PC-9 (cell line): ENCODE measurements at regions not wholly inside any gene's neighbourhood (a gene's known extent, or its start where the extent isn't known, plus 50 kb on each side); places are given as distances from the start of the nearest gene placed in this dataset.

ENCODE experiments used
- BruUV-seq: library from RNA; stranded (reverse); fragments of 400-500 nt; replicated peaks from 2 replicates; lab custom pipeline; 2021; lab: Mats Ljungman, UMichigan
- CTCF ChIA-PET: fragments of 300-600 bp; sonication (Branson Sonifier 250); formaldehyde crosslinking; loops from one replicate; lab custom pipeline; 2022; ENCODE audit warnings: antibody characterized with exemption; lab: Charles Lee
- POLR2A ChIA-PET: fragments of 300-600 bp; sonication (Branson Sonifier 250); formaldehyde crosslinking; loops from one replicate; lab custom pipeline; 2022; ENCODE audit warnings: antibody characterized with exemption; ENCODE audit not compliant: unreplicated experiment; lab: Charles Lee
- DNase-seq, 2 experiments: peaks; one replicate each; pipeline versions ENCODE4 v3.0.0 to v3.0.0-alpha.2; 2015 to 2022; ENCODE audit warnings: mixed read lengths in 1 of 2
- H2AFZ ChIP-seq: fragments of 200-600 bp; sonication (generic); 2 replicates; pipeline ENCODE4 v1.8.1; 2017; ENCODE audit warnings: antibody characterized with exemption
- H3F3A ChIP-seq: fragments of 200-600 bp; sonication (generic); 2 replicates; pipeline ENCODE4 v1.8.1; 2017; ENCODE audit warnings: antibody characterized with exemption, mild to moderate bottlenecking, low read depth; ENCODE audit not compliant: insufficient read depth
- H3K27ac ChIP-seq: fragments of 200-600 bp; sonication (generic); 2 replicates; pipeline ENCODE4 v1.6.1; 2016; ENCODE audit warnings: mixed run types
- H3K27me3 ChIP-seq: fragments of 200-600 bp; sonication (generic); 2 replicates; pipeline ENCODE4 v1.6.1; 2016; ENCODE audit warnings: low read depth, mixed run types; ENCODE audit not compliant: insufficient read depth
- H3K36me3 ChIP-seq: fragments of 200-600 bp; sonication (generic); 2 replicates; pipeline ENCODE4 v1.6.1; 2016; ENCODE audit warnings: low read depth, mixed run types
- H3K4me1 ChIP-seq: fragments of 200-600 bp; sonication (generic); replicated peaks from 2 replicates; pipeline ENCODE4 v1.6.1; 2016; ENCODE audit warnings: mixed run types; ENCODE audit not compliant: insufficient read depth
- H3K4me2 ChIP-seq: fragments of 200-600 bp; sonication (generic); 2 replicates; pipeline ENCODE4 v1.6.1; 2017; ENCODE audit warnings: mixed run types
- H3K4me3 ChIP-seq: fragments of 200-600 bp; sonication (generic); 2 replicates; pipeline ENCODE4 v1.6.1; 2016; ENCODE audit warnings: mixed run types
- H3K79me2 ChIP-seq: fragments of 200-600 bp; sonication (generic); 2 replicates; pipeline ENCODE4 v1.6.1; 2017; ENCODE audit warnings: low read depth, mixed run types
- H3K9me2 ChIP-seq: fragments of 200-600 bp; sonication (generic); 2 replicates; pipeline ENCODE4 v1.8.1; 2017; ENCODE audit warnings: mild to moderate bottlenecking; ENCODE audit not compliant: insufficient read depth
- H3K9me3 ChIP-seq: fragments of 200-600 bp; sonication (generic); 2 replicates; pipeline ENCODE4 v1.8.1; 2016; ENCODE audit warnings: low read depth; ENCODE audit not compliant: insufficient read depth
- H4K20me1 ChIP-seq: fragments of 200-600 bp; sonication (generic); 2 replicates; pipeline ENCODE4 v1.8.1; 2017; ENCODE audit not compliant: insufficient read depth
- EZH2 ChIP-seq: fragments of 200-600 bp; sonication (generic); IDR thresholded peaks from 2 replicates; pipeline ENCODE4 v1.8.0; 2017; ENCODE audit warnings: antibody characterized with exemption, low read depth
- intact Hi-C: fragments of 100-400 bp; cut with micrococcal nuclease; formaldehyde crosslinking; loops from one replicate; pipeline ENCODE4 v1.10.0; 2022; ENCODE audit not compliant: unreplicated experiment
- TF ChIP-seq, protein P1 (sequence below): fragments of 200-600 bp; sonication (generic); conservative IDR thresholded peaks from 2 replicates; pipeline ENCODE4 v1.6.1; 2017; ENCODE audit warnings: mixed run types, antibody characterized with exemption, mild to moderate bottlenecking, moderate library complexity

GRCh38 chr18:1466035-1466434 is 561.4 kb downstream of the ADCYAP1 start:
- Histone ChIP-seq H2AFZ (no peak overlapping the region), H3K9me2 (peaks cover 4% of the 10 kb centered on the region; the same call in 1 of the 2 replicates), H3K9me3 (no peaks in the 10 kb centered on the region), H3K27me3 (no peaks in the 10 kb centered on the region), H3K4me1 (no peaks in the 10 kb centered on the region), H3K79me2 (no peaks in the 10 kb centered on the region), H3K4me3 (no peak overlapping the region), H3K27ac (no peak overlapping the region), H4K20me1 (no peaks in the 10 kb centered on the region), H3K4me2 (no peak overlapping the region), H3K36me3 (no peaks in the 10 kb centered on the region), H3F3A (no peaks in the 10 kb centered on the region)
- TF ChIP-seq, protein P1, sequence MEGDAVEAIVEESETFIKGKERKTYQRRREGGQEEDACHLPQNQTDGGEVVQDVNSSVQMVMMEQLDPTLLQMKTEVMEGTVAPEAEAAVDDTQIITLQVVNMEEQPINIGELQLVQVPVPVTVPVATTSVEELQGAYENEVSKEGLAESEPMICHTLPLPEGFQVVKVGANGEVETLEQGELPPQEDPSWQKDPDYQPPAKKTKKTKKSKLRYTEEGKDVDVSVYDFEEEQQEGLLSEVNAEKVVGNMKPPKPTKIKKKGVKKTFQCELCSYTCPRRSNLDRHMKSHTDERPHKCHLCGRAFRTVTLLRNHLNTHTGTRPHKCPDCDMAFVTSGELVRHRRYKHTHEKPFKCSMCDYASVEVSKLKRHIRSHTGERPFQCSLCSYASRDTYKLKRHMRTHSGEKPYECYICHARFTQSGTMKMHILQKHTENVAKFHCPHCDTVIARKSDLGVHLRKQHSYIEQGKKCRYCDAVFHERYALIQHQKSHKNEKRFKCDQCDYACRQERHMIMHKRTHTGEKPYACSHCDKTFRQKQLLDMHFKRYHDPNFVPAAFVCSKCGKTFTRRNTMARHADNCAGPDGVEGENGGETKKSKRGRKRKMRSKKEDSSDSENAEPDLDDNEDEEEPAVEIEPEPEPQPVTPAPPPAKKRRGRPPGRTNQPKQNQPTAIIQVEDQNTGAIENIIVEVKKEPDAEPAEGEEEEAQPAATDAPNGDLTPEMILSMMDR: no peak
- no peak for TF ChIP-seq EZH2
- BruUV-seq: no TSS peak
- intact Hi-C loops: no loop called here
- CTCF ChIA-PET: no interaction called here
- POLR2A ChIA-PET: no interaction called here
- DNase-seq: no peak

GRCh38 chr18:1467461-1467964 is 562.8 kb downstream of the ADCYAP1 start:
- no TSS peak for BruUV-seq
- Histone ChIP-seq H3F3A (no peaks in the 10 kb centered on the region), H3K36me3 (no peaks in the 10 kb centered on the region), H3K9me3 (no peaks in the 10 kb centered on the region), H3K9me2 (peaks cover 4% of the 10 kb centered on the region; the same call in 1 of the 2 replicates), H3K4me2 (no peak overlapping the region), H2AFZ (no peak overlapping the region), H3K79me2 (no peaks in the 10 kb centered on the region), H3K27me3 (no peaks in the 10 kb centered on the region), H3K4me3 (no peak overlapping the region), H4K20me1 (no peaks in the 10 kb centered on the region), H3K4me1 (no peaks in the 10 kb centered on the region), H3K27ac (no peak overlapping the region)
- intact Hi-C loops: no loop called here
- CTCF ChIA-PET: no interaction called here
- POLR2A ChIA-PET: no interaction called here
- DNase-seq: no peak
- TF ChIP-seq, protein P1: no peak
- TF ChIP-seq EZH2: no peak

DNA sequence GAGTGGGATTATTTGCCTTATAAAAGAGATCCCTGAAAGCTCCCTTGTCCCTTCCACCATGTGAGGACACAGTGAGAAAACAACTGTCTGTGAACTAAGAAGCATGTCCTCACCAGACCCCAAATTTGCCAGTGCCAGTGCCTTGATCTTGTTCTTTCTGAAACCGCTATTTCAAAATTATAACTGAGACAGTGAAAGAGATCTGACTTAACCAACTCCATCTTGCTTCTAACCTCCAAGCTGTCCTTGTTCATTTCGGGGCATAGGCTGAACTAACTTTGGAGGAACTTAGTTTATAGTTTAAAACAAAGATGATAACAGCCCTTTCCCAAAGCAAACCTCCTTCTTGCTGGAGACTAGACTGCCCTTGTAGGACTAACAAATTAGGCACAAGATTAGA is 563.9 kb downstream of the ADCYAP1 start:
- Histone ChIP-seq H2AFZ (no peak overlapping the region), H3K36me3 (no peaks in the 10 kb centered on the region), H3K27me3 (no peaks in the 10 kb centered on the region), H3K9me3 (no peaks in the 10 kb centered on the region), H3K4me1 (no peaks in the 10 kb centered on the region), H4K20me1 (no peaks in the 10 kb centered on the region), H3F3A (no peaks in the 10 kb centered on the region), H3K4me2 (no peak overlapping the region), H3K79me2 (no peaks in the 10 kb centered on the region), H3K4me3 (no peak overlapping the region), H3K27ac (no peak overlapping the region), H3K9me2 (peaks cover 4% of the 10 kb centered on the region; the same call in 1 of the 2 replicates)
- intact Hi-C loops: no loop called here
- ChIA-PET POLR2A (no interaction called here), CTCF (no interaction called here)
- TF ChIP-seq, protein P1: no peak
- no peak for TF ChIP-seq EZH2
- no TSS peak for BruUV-seq
- no peak for DNase-seq
